ENCODE measurements at regions not wholly inside any gene's neighbourhood (a gene's known extent, or its start where the extent isn't known, plus 50 kb on each side); places are given as distances from the start of the nearest gene placed in this dataset.

DNA sequence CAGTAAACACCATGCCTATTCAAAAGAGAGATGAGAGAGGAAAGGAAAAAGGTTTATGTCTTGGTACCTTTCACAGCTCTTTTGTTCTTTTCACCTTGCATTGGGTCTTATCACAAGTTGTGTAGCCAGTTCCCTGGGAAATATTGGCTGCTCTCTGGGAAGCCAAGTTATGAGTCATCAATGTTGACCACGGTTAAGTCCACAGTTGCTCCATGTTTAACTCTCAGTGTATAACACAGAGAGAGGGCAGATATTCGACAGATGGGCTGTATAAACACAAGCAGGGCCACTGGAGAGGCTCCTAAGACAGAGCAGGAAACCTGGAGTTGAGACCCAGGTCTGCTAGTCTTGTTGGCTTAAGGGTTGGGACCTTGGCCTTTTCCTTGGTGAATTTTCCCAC, 718.6 kb downstream of the QKI start:
- TF ChIP-seq, protein P1, sequence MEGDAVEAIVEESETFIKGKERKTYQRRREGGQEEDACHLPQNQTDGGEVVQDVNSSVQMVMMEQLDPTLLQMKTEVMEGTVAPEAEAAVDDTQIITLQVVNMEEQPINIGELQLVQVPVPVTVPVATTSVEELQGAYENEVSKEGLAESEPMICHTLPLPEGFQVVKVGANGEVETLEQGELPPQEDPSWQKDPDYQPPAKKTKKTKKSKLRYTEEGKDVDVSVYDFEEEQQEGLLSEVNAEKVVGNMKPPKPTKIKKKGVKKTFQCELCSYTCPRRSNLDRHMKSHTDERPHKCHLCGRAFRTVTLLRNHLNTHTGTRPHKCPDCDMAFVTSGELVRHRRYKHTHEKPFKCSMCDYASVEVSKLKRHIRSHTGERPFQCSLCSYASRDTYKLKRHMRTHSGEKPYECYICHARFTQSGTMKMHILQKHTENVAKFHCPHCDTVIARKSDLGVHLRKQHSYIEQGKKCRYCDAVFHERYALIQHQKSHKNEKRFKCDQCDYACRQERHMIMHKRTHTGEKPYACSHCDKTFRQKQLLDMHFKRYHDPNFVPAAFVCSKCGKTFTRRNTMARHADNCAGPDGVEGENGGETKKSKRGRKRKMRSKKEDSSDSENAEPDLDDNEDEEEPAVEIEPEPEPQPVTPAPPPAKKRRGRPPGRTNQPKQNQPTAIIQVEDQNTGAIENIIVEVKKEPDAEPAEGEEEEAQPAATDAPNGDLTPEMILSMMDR (IDR thresholded peaks at IDR 0.05) = no peak

DNA sequence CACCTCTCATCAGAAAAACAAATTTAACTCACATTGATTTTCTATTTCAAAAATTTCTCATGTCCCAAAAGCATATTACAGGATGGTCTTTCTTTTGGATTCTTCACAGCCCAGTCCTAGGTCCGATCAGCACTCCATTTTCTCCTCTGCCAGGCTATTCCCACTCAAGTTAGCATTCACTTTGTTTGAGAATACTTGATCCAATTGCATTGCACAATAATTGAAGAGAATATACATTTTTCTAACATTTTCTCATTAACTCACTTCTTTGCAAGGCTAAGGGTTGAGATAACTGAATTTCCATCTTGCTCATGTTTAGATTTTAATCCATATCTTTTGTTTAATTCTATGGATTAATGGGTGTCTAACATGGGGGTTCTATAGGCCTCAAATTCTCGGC, 716.1 kb downstream of the QKI start:
- TF ChIP-seq, protein P1 (IDR thresholded peaks at IDR 0.05) = no peak

DNA sequence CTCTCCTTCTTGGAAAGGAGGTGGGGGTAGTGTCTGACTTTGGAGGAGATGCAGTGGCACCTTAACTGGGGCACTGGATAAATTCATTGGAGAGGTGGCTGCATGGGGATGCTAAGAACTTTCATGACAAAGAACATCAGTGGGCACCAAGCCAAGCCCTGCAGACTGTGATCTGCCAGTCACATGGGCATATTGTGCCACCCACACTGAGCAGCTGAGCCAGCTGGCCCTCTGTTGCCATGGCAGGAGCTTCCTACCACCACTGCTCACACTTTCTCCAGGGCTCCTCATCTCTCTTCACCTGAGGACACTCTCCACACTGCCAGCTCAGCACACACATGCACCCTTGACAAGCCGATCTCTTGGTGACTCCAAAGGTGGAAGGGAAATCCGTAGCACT, 715.6 kb downstream of the QKI start:
- TF ChIP-seq, protein P1 (IDR thresholded peaks at IDR 0.05) = no peak

DNA sequence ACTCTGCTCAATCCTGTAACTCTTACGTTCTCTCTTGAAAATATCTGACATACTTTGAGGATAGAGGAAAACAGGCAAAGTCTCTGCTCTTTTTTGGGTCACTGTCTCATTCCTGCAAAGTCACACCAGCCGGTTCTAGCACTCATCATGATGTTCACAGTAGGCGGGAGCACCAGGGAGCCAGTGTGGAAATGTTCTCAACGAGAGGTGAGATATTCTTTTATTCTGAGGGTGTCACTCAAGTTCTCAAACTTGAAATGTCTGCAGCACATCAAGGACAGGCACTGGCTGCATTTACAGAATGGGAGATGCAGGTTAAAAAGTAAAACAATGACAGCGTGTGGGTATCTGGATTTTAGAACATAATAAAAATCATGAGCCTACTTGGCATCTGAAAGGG, 714.7 kb downstream of the QKI start:
- TF ChIP-seq, protein P1 (IDR thresholded peaks at IDR 0.05) = no peak

DNA sequence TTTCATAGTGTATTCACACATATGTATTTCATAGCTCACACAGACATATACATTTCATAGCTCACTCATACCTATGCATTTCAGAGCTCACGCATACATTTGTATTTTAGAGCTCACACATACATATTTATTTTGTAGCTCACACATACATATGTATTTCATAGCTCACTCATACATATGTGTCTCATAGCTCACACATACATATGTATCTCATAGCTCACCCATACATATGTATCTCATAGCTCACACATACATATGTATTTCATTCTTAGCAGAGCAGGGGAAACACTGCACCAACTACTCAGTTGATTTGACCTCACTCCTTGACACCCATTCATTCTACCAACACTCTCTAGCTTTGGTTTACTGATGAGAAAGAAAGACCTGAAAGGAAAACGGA, 713.6 kb downstream of the QKI start:
- TF ChIP-seq, protein P1 (IDR thresholded peaks at IDR 0.05) = no peak

DNA sequence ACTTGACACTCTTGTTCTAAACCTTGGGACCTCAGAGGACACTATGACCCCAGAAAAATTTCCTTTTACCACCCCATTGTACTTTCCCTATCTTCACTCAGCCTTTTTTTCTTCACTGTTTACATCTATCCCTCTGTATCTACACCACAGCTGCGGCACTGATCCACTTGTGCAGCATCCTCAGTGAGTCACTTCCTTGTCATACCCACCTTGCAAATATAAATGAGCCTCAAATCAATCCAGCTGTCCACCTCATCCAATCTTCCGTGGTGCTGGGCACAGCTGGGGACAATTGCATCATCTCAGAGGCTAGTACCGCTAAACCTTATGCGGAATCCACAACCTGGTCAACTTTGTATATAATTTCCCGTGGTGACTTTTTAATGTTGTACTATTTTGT, 710.5 kb downstream of the QKI start:
- TF ChIP-seq, protein P1 (IDR thresholded peaks at IDR 0.05) = no peak

DNA sequence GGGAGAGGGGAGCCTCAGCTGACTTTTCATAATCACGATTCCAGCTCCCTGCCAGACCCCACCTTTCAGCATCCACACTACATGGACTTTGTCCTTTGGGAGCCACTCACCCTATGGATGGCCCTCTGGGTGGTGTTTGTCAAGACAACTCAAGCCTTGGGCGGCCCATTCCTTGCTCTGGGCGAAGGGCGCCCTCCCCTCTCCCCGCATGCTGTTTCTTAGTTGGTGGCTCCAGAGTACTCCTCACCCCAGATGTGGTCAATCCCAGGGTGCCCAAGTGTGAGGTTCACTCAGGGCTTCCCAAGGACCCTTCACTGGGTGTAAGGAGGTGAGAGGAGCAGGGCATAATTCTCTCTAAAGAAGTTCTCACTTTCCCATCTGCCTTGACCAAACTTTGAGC, 710.0 kb downstream of the QKI start:
- TF ChIP-seq, protein P1 (IDR thresholded peaks at IDR 0.05) = no peak

DNA sequence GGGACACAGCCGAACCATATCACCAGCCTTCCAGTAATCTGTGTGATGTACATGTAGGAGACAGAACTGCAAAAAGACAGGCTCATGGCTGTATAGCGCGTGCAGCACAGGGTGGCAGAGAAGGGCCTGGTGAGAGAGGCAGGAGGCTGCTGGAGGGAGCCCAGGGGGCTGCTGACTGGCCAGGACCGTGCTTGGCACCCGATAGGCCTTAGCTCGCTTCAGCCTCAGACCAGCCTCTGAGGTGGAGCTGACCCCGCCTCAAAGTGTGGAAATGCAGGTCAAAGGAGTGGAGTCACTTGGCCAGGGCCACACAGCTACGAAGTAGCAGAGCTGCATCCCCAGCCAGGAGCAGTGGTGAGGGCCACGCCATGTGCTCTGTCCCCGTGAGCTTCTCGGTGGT, 707.6 kb downstream of the QKI start:
- TF ChIP-seq, protein P1 (IDR thresholded peaks at IDR 0.05) = no peak
